ENCODE measurements at regions not wholly inside any gene's neighbourhood (a gene's known extent, or its start where the extent isn't known, plus 50 kb on each side); places are given as distances from the start of the nearest gene placed in this dataset.

DNA sequence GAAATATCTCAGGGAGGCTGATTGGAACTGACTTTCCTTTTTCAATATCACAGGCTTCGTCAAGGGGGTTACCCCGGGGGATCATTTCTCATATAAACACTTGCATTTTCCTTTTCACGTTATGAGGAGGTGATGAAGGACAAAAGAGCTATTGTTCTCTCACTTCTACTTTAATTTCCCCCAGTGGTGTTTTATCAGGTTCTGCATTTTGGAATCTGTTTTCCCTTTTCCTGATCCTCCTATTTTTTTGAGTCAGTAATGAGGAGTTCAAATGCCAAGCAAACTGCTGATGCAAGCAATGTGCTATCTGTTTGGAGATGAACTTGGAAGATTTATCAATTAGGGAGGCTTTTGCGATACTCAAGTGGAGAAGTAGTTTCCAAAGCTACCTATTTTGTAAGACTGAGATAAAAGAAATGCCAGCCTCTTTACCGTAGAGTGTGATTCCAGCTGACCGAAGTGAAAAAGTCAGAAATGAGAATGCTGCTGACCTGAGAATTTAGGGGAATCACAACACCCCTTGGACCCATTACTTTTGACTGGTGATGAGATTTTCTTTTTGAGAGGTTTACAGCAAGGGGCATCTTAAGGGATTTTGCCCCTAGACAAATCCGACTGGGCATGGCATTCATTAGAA is 556.0 kb downstream of the RNF144A start:
- no peak overlapping the region for H3K4ac ChIP-seq (ENCODE audit: low read depth, low read length)
- no peak overlapping the region for H3K14ac ChIP-seq (ENCODE audit: low read length)
- H3K9ac ChIP-seq (ENCODE audit: low read length), result no peak overlapping the region
- no peak overlapping the region for H3K4me3 ChIP-seq (ENCODE audit: low read depth, low read length)
- no peak overlapping the region for H2BK12ac ChIP-seq (ENCODE audit: low read length)
- no peak for DNase-seq
- no peaks in the 10 kb centered on the region for H3K79me1 ChIP-seq (ENCODE audit: low read length)
- no peak overlapping the region for H2AK5ac ChIP-seq (ENCODE audit: low read length)
- WGBS (ENCODE audit: extremely low coverage, insufficient coverage, insufficient read length), result no CpG with 5 or more reads among the region's 7 CpGs
- H4K12ac ChIP-seq (ENCODE audit: low read depth, low read length), result no peak overlapping the region
- no peak overlapping the region for H4K91ac ChIP-seq (ENCODE audit: low read depth, low read length)
- no peak overlapping the region for H2BK120ac ChIP-seq (ENCODE audit: insufficient read depth, low read length, poor library complexity)
- no peak overlapping the region for H2AFZ ChIP-seq (ENCODE audit: insufficient read depth, low read length, poor library complexity)
- no peak overlapping the region for H3K18ac ChIP-seq (ENCODE audit: low read length)
- H3K79me2 ChIP-seq (ENCODE audit: control insufficient read depth, insufficient read depth, low read length, poor library complexity), result no peaks in the 10 kb centered on the region
- H3K4me2 ChIP-seq (ENCODE audit: low read length), result no peak overlapping the region
- H3K27me3 ChIP-seq (ENCODE audit: insufficient read depth, low read length), result no peaks in the 10 kb centered on the region
- no peaks in the 10 kb centered on the region for H3K36me3 ChIP-seq (ENCODE audit: control insufficient read depth in 1 of 2, insufficient read depth in 2 of 2, low read length in 2 of 2)
- no peak overlapping the region for H3K27ac ChIP-seq (ENCODE audit: low read depth, low read length)
- no peaks in the 10 kb centered on the region for H3K4me1 ChIP-seq (ENCODE audit: control insufficient read depth in 1 of 2, insufficient read depth in 2 of 2, low read length in 2 of 2)
- H3K9me3 ChIP-seq (ENCODE audit: insufficient read depth, low read depth, low read length), result no peaks in the 10 kb centered on the region
- no peak overlapping the region for H4K8ac ChIP-seq (ENCODE audit: low read depth, low read length)
- no peak overlapping the region for H3K23ac ChIP-seq (ENCODE audit: low read length)
- H2BK5ac ChIP-seq (ENCODE audit: low read depth, low read length, poor library complexity), result no peak overlapping the region

DNA sequence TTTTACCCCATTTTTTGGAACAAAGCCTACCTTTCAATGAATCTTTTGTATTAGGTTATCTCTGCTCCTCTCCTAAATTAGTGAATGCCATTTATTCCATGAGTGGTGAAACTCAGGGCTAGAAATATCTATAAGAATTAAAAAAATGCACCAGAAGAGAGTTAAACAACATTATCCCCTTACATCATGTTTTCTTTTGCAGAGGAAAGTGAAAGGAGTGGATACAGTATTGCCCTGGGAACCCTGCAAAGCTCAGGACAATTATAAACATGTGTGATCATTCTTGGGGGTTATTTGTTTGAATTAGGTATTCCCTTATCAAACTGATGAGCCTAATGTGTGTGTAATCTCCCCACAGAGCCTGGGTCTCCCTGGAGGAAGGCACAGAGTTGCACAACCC is 559.2 kb downstream of the RNF144A start:
- H2AFZ ChIP-seq (ENCODE audit: insufficient read depth, low read length, poor library complexity), result no peak overlapping the region
- H2BK5ac ChIP-seq (ENCODE audit: low read depth, low read length, poor library complexity), result no peak overlapping the region
- no peak overlapping the region for H4K8ac ChIP-seq (ENCODE audit: low read depth, low read length)
- no peak overlapping the region for H2BK120ac ChIP-seq (ENCODE audit: insufficient read depth, low read length, poor library complexity)
- no peak overlapping the region for H3K14ac ChIP-seq (ENCODE audit: low read length)
- no peaks in the 10 kb centered on the region for H3K79me2 ChIP-seq (ENCODE audit: control insufficient read depth, insufficient read depth, low read length, poor library complexity)
- no peaks in the 10 kb centered on the region for H3K36me3 ChIP-seq (ENCODE audit: control insufficient read depth in 1 of 2, insufficient read depth in 2 of 2, low read length in 2 of 2)
- no peaks in the 10 kb centered on the region for H3K9me3 ChIP-seq (ENCODE audit: insufficient read depth, low read depth, low read length)
- no peaks in the 10 kb centered on the region for H3K4me1 ChIP-seq (ENCODE audit: control insufficient read depth in 1 of 2, insufficient read depth in 2 of 2, low read length in 2 of 2)
- no peak overlapping the region for H3K4me3 ChIP-seq (ENCODE audit: low read depth, low read length)
- no peak overlapping the region for H3K9ac ChIP-seq (ENCODE audit: low read length)
- no peak overlapping the region for H3K4me2 ChIP-seq (ENCODE audit: low read length)
- H2AK5ac ChIP-seq (ENCODE audit: low read length), result no peak overlapping the region
- H4K91ac ChIP-seq (ENCODE audit: low read depth, low read length), result no peak overlapping the region
- H3K18ac ChIP-seq (ENCODE audit: low read length), result no peak overlapping the region
- H3K4ac ChIP-seq (ENCODE audit: low read depth, low read length), result no peak overlapping the region
- H3K79me1 ChIP-seq (ENCODE audit: low read length), result no peaks in the 10 kb centered on the region
- no peak overlapping the region for H3K23ac ChIP-seq (ENCODE audit: low read length)
- H2BK12ac ChIP-seq (ENCODE audit: low read length), result no peak overlapping the region
- no peak overlapping the region for H3K27ac ChIP-seq (ENCODE audit: low read depth, low read length)
- DNase-seq, result no peak
- no peak overlapping the region for H4K12ac ChIP-seq (ENCODE audit: low read depth, low read length)
- H3K27me3 ChIP-seq (ENCODE audit: insufficient read depth, low read length), result no peaks in the 10 kb centered on the region

GRCh38 chr2:7479603-7480002 is 562.4 kb downstream of the RNF144A start:
- H3K4me2 ChIP-seq (ENCODE audit: low read length), result no peak overlapping the region
- no peak for DNase-seq
- H3K14ac ChIP-seq (ENCODE audit: low read length), result no peak overlapping the region
- no peaks in the 10 kb centered on the region for H3K79me2 ChIP-seq (ENCODE audit: control insufficient read depth, insufficient read depth, low read length, poor library complexity)
- no peak overlapping the region for H4K8ac ChIP-seq (ENCODE audit: low read depth, low read length)
- H2AFZ ChIP-seq (ENCODE audit: insufficient read depth, low read length, poor library complexity), result no peak overlapping the region
- H4K91ac ChIP-seq (ENCODE audit: low read depth, low read length), result no peak overlapping the region
- H3K79me1 ChIP-seq (ENCODE audit: low read length), result no peaks in the 10 kb centered on the region
- no peak overlapping the region for H3K4ac ChIP-seq (ENCODE audit: low read depth, low read length)
- no peaks in the 10 kb centered on the region for H3K4me1 ChIP-seq (ENCODE audit: control insufficient read depth in 1 of 2, insufficient read depth in 2 of 2, low read length in 2 of 2)
- H3K9ac ChIP-seq (ENCODE audit: low read length), result no peak overlapping the region
- H4K12ac ChIP-seq (ENCODE audit: low read depth, low read length), result no peak overlapping the region
- no peaks in the 10 kb centered on the region for H3K27me3 ChIP-seq (ENCODE audit: insufficient read depth, low read length)
- no peak overlapping the region for H2AK5ac ChIP-seq (ENCODE audit: low read length)
- no peaks in the 10 kb centered on the region for H3K36me3 ChIP-seq (ENCODE audit: control insufficient read depth in 1 of 2, insufficient read depth in 2 of 2, low read length in 2 of 2)
- no peak overlapping the region for H2BK12ac ChIP-seq (ENCODE audit: low read length)
- H3K18ac ChIP-seq (ENCODE audit: low read length), result no peak overlapping the region
- H2BK5ac ChIP-seq (ENCODE audit: low read depth, low read length, poor library complexity), result no peak overlapping the region
- H3K9me3 ChIP-seq (ENCODE audit: insufficient read depth, low read depth, low read length), result no peaks in the 10 kb centered on the region
- H2BK120ac ChIP-seq (ENCODE audit: insufficient read depth, low read length, poor library complexity), result no peak overlapping the region
- H3K27ac ChIP-seq (ENCODE audit: low read depth, low read length), result no peak overlapping the region
- H3K4me3 ChIP-seq (ENCODE audit: low read depth, low read length), result no peak overlapping the region
- H3K23ac ChIP-seq (ENCODE audit: low read length), result no peak overlapping the region

- H2BK12ac ChIP-seq (ENCODE audit: low read length), result no peak overlapping the region
- no peak overlapping the region for H3K23ac ChIP-seq (ENCODE audit: low read length)
- H3K4me3 ChIP-seq (ENCODE audit: low read depth, low read length), result no peak overlapping the region
- no peaks in the 10 kb centered on the region for H3K79me2 ChIP-seq (ENCODE audit: control insufficient read depth, insufficient read depth, low read length, poor library complexity)
- H2BK120ac ChIP-seq (ENCODE audit: insufficient read depth, low read length, poor library complexity), result no peak overlapping the region
- H3K14ac ChIP-seq (ENCODE audit: low read length), result no peak overlapping the region
- H3K4me2 ChIP-seq (ENCODE audit: low read length), result no peak overlapping the region
- H3K9ac ChIP-seq (ENCODE audit: low read length), result no peak overlapping the region
- DNase-seq, result no peak
- no peak overlapping the region for H2BK5ac ChIP-seq (ENCODE audit: low read depth, low read length, poor library complexity)
- H3K27ac ChIP-seq (ENCODE audit: low read depth, low read length), result no peak overlapping the region
- H3K4ac ChIP-seq (ENCODE audit: low read depth, low read length), result no peak overlapping the region
- H3K27me3 ChIP-seq (ENCODE audit: insufficient read depth, low read length), result no peaks in the 10 kb centered on the region
- no peaks in the 10 kb centered on the region for H3K79me1 ChIP-seq (ENCODE audit: low read length)
- no peak overlapping the region for H2AK5ac ChIP-seq (ENCODE audit: low read length)
- H4K91ac ChIP-seq (ENCODE audit: low read depth, low read length), result no peak overlapping the region
- no peak overlapping the region for H3K18ac ChIP-seq (ENCODE audit: low read length)
- H4K12ac ChIP-seq (ENCODE audit: low read depth, low read length), result no peak overlapping the region
- no peak overlapping the region for H2AFZ ChIP-seq (ENCODE audit: insufficient read depth, low read length, poor library complexity)
- H3K9me3 ChIP-seq (ENCODE audit: insufficient read depth, low read depth, low read length), result no peaks in the 10 kb centered on the region
- no peak overlapping the region for H4K8ac ChIP-seq (ENCODE audit: low read depth, low read length)
- no peaks in the 10 kb centered on the region for H3K4me1 ChIP-seq (ENCODE audit: control insufficient read depth in 1 of 2, insufficient read depth in 2 of 2, low read length in 2 of 2)
- no peaks in the 10 kb centered on the region for H3K36me3 ChIP-seq (ENCODE audit: control insufficient read depth in 1 of 2, insufficient read depth in 2 of 2, low read length in 2 of 2)
These were observed 563.2 kb downstream of the RNF144A start for GRCh38 chr2:7480431-7480830.

All from trophoblast cell (in vitro differentiated cells and primary cell).